Mammary epithelial cell (primary cell): ENCODE measurements at regions not wholly inside any gene's neighbourhood (a gene's known extent, or its start where the extent isn't known, plus 50 kb on each side); places are given as distances from the start of the nearest gene placed in this dataset.

ENCODE experiments used
- EZH2 ChIP-seq: IDR thresholded peaks from 2 replicates; pipeline ENCODE4 v1.6.1; 2012; ENCODE audit warnings: low read length, inconsistent platforms, borderline replicate concordance
- TF ChIP-seq, protein P1 (sequence below), 2 donors: IDR thresholded peaks in 1 of 2; conservative IDR thresholded peaks in 1 of 2; 2 replicates each; pipeline ENCODE4 v1.5.1; 2011 to 2012; ENCODE audit warnings: inconsistent platforms in 2 of 2, low read length in 2 of 2, mild to moderate bottlenecking in 2 of 2, control low read depth in 1 of 2, low read depth in 1 of 2; ENCODE audit not compliant: insufficient read depth in 1 of 2; ENCODE audit errors: extremely low read depth in 1 of 2

DNA sequence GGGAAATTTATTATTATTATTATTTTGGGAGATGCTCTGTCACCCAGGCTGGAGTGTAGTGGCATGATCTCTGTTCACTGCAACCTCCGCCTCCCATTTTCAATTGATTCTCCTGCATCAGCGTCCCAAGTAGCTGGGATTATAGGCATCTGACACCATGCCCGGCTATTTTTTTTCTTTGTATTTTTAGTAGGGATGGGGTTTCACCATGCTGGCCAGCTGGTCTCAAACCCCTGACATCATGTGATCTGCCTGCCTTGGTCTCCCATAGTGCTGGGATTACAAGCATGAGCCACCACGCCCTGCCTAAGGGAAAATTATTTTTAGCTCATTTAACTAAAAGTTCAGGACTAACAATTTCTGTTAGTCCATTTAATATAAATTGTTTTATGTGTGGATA is 109.2 kb upstream of the SESTD1 start:
- no peak for TF ChIP-seq EZH2
- TF ChIP-seq, protein P1, sequence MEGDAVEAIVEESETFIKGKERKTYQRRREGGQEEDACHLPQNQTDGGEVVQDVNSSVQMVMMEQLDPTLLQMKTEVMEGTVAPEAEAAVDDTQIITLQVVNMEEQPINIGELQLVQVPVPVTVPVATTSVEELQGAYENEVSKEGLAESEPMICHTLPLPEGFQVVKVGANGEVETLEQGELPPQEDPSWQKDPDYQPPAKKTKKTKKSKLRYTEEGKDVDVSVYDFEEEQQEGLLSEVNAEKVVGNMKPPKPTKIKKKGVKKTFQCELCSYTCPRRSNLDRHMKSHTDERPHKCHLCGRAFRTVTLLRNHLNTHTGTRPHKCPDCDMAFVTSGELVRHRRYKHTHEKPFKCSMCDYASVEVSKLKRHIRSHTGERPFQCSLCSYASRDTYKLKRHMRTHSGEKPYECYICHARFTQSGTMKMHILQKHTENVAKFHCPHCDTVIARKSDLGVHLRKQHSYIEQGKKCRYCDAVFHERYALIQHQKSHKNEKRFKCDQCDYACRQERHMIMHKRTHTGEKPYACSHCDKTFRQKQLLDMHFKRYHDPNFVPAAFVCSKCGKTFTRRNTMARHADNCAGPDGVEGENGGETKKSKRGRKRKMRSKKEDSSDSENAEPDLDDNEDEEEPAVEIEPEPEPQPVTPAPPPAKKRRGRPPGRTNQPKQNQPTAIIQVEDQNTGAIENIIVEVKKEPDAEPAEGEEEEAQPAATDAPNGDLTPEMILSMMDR (conservative IDR thresholded peaks at IDR 0.05 in 1 of 2, IDR thresholded peaks at IDR 0.05 in 1 of 2; ENCODE audit: extremely low read depth in 1 of 2, insufficient read depth in 1 of 2, low read depth in 1 of 2, low read length in 2 of 2): no peak
